ENCODE measurements at regions not wholly inside any gene's neighbourhood (a gene's known extent, or its start where the extent isn't known, plus 50 kb on each side); places are given as distances from the start of the nearest gene placed in this dataset.

DNA sequence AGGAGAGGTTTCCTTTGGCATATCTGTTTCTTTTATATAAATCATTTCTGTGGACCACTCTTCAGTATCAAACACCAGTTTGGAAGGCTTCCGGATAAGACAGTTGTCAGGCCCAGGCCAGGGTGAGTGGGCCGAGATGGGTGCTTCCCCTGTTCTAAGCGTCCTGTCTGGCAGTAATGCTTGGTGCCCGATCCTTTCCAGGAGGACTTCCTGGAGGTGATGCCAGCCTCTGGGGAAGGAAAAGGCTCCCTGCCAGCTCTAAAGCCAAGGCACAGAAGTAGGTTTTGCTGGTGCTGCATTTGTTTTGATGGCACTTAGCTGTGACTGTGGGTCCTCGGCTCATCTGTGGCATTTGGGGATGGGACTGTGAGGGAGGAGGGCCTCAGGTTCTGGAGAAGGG, 124.4 kb upstream of the RTL1 start:
- no peak for DNase-seq

DNA sequence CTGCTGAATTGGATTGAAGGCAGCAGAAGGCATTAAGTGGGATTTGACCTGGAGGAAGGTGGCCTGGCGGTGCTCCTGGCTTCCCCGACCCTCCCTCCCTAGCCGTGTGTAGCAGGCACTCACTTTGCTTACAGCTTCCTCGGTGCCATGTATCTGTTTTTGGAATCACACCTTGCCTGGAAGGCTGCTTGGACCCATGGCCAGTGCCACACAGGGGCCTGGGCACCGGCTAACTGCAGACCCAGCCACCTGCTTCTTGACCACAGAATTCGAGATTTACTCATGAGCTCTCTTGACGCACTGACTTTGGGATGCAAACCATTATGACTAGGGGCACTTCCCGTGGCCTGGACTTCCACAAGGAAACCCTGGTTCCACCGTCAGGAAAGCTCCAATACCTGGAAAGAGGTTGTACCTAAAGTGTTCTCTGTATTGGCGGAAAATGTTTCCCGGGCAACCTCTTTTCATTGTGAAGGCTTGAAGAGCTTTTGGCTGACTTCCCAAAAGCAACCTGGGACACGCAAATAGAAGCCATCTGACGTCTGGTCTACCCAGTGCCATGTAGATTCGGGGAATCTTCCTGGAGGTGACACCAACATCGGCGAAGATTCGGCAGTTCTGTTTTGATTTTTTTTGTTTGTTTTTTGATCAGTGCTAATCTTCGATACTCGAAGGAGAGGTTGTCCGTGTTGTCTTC, 125.6 kb upstream of the RTL1 start:
- DNase-seq = peak; percentile 85

DNA sequence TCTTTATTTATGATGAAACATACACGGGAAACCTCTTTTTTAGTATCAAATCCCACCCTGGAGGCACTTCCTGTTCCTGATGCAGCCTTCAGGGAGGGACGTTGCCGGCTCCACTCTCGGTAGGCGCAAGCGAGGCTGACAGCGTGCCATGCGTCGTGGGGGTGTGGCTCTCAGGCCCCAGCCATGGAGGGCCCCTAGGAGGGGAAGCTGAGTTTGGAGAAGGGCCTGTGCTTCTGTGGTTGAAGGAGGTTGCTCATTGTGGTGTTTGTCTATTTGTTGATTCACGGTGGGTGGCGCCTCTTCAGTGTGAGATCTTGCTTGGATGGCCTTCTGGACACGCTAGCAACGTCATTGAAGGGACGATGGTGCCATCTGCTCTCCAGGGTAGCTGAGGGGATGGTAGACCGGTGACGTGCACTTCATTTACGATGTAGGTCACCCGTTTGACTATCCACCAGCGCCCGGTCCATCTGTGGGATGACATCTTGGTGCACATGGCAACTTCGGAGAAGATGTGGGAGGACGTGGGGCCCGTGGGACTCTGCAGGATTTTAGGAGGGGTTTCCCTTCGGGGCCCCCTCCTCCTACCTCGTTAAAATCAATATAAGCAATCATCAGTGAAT, 126.3 kb upstream of the RTL1 start:
- no peak for DNase-seq

DNA sequence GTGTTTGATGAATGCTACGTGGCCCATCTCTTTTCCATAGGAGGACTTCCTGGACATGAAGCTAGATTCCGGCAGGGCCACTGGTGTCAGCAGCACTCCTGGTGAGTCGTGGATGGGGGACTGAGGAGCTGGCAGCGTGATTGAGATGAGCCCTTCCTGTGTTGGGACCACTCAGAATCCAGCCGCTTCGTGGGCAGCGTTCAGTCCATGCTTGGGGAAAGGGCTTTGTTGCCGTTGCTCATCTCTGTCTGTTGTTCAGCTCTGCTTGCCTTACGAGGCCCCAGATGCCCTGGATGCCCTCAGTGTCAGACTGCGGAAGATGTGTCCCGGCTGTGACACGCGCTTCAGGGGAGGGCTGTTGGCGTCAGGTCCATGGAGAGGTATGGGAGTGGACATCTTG, 127.1 kb upstream of the RTL1 start:
- no peak for DNase-seq

DNA sequence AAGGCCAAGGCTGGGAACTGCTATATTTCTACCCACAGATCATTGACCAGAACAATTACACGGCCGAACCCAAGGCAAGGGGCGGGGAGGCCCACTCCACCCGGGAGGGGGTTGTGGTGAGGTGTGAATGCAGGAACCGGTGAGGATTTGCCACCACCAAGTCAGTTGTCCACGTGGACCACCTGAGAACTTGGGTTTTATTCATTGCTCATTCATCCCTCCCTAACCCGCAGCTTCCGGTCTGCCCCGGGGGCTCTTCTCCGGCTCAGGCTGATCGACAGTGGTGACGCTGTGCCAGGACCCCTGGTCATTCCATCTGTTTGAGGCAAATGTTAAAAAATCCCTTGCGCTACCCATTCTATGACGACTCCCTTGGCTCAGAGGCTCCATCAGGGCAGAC, 127.7 kb upstream of the RTL1 start:
- no peak for DNase-seq

DNA sequence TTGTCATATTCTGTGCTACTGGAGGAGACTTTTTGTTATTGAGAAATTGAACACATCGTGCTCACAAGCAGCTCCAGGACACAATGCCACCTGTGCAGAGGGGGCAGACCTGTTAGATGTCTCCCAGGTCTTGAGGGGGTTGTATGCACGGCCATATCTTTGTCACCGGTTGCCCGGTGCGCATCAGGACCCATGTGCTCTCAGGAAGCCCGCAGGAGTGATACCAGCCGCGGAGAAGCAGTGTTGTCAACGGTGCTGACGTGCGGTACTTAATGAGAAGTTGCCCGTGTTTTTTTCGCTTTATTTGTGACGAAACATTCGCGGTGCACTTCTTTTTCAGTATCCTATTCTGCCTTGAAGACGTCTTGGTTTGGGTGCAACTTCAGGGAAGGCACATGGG, 128.2 kb upstream of the RTL1 start:
- no peak for DNase-seq

DNA sequence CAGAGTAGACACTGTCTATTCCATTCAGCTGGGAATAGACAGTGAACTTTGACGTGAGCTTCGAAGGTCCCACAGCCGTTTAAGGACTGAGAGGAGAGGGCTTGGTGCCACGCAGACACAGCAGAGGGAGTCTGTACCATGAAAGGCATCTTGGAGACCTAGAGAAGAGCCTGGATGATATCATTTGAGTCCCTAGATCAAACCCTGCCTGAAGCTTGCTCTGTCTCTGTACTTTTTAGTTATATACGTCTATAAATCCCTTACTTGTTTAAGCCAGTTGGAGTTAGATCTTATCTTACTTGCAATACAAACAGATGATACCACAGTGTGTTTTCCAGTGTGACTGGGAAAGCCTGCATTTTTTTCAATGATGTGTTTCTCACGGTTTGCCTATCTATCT, 128.9 kb upstream of the RTL1 start:
- no peak for DNase-seq

DNA sequence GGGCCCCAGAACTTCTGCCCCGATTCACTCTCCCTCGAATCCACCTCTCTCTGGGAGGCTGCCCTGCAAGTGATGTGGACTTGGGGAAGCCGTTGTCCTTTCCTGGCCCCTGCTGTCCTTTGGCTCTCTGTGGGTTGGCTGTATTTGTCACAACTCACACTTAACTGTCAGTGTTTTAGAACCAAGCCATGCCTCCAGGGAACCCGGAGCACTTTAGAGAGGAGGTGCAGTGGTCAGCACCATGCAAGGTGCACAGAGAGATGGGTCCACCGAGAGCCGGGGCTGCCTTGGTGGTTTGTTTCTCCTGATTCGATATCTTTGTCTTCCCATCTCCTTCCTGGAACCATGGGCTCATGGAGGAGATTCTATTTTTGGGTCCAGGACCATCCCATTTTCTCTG, 129.5 kb upstream of the RTL1 start:
- no peak for DNase-seq

DNA sequence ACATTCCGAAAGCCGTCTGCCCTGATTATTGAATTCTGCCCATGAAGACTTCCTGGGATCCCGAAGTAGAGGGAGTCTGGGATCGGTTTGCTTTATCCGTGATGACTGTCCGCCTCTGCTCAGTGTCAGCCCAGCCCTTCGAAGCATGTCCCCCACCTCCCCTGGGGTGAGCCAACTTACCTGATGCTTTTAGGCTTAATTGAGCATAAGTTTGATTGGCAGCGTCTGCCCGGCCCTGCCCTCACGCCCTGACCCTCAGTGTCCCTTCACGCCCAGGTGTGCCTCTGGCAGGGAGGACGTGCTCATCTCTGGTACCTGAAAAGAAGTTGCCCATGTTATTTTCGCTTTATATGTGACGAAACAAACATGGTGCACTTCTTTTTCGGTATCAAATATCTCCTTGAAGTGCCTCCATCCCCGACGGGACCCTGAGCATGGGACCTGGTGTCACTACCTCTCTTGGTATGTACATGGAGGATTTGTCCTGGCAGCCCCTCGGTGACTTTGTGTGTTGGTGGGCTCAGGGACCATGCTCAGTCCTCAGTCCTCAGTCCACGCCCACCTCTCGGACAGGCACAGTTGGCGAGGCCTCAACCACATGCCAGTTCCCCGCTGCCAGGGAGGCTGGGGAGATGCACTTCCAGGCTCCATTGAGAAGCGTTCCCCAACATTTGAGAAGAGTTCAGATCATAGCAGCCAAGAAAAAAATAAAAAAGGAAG, 130.1 kb upstream of the RTL1 start:
- no peak for DNase-seq

DNA sequence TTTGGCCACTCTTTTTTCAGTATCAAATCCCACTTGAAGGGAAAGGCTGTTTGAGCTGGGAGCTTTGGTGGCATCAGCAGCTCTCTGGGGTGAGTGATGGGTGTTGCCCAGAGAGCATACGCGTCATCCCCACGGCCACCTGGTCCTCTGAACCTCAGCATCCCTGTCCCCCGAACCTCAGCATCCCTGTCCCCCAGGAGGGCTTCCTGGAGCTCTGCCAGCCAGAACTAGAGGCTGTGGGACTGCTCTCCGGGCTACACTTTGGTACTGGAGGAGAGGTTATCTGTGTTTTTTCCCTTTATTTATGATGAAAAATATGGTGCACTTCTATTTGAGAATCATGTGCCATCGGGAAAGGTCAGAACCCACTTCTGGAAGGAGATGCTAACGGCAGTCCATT, 131.5 kb upstream of the RTL1 start:
- DNase-seq = no peak

DNA sequence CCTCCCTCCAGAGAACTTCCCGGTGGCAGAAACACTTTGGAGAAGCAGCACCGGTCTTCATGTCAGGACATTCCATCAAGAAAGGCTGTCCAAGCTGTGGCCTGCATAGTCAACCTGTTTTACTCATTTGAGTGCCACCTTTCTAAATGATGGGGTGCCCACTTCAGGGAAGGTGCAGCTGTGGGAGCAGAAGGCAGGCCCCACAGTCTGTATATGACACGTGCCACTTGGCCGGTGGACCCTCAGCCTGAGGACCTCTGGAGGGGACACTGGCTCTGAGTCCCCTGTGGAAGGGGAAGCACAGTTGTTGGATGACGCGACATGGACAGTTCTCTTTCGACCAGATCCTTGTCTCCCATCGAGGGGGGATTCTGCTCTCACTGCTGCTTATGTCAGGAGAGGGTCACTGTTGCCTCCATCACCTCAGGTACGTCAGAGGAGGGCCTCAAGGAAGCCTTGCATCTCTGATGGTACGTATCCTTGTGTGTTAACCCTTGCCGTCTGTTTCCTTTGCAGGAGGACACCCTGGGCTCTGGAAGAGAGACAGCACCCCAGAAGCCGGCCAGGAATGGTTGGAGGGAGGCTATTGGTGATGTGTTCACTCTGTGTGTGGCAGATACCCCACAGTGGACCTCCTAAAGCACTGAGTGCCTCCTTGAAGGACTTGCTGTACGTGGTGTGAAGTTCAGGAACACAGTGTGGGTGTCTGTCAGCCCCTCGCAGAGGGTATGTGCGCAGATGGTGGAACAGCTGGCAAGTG, 132.1 kb upstream of the RTL1 start:
- no peak for DNase-seq

DNA sequence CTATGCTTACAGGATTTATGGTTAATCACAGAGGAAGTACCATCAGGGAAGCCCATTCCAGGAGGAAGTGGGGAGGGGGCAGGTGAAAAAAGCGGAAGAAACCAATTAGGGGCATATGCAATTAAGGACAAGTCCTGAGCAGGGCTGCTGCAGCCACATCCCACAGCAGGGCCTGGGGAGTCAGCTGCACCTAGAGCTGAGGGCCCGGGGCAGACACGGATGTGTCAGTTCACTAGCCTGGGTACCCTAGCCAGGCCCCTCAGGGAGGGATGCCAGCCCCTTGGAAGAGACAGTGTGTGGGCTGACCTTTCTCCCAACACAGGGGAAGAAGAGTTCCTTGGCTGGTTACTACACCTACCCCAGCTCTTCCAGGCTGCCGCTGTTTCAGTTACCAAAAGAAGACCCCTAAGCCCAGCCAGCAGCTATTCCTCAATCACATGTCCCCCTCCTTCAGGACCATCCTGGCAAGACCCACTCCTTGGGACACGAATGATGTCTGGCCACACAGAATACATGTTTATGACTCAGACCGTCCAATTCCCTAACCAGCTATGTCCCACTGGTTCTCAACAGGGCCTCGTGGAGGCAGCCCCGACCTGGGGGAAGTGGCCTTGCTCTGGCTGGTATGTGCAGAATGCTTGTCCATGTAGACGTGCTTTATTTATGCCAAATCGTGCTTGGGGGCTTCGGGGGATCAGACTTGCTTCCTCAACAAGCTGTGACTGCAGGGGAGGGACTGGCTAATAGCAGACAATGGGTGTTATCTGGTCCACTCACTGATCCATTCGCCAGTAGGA, 133.7 kb upstream of the RTL1 start:
- no peak for DNase-seq

DNA sequence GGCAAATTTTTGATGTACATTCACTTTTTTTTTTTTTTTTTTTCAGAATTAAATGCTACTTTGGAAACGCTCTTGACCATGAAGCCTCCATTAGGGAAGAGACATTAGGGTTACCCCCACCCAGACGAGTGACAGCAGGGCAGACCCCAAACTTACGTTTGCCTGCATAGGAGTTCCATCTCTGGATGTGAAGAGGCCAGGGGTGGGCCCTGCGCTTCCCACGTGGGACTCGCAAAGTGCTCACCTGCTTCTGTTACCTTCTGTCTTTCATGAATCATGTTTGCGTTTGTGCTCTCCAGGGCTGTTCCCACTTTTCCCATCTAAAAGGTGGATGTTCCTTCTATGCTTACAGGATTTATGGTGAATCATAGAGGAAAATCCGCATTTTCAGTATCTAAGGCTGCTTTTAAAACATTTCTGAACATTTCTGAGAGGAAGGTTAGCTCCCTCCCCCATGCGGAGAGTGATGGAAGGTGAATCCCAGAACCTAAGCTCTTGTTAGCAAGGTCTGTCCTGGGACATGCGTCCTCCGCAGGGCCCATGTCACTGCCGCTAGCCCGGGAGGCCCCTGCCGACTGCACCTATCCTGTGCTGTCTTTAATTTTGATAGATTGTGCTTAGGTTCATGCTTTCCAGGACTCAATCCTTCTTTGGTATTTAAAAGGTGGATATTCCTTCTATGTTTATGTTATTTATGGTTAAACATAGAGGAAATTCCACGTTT, 135.7 kb upstream of the RTL1 start:
- no peak for DNase-seq

DNA sequence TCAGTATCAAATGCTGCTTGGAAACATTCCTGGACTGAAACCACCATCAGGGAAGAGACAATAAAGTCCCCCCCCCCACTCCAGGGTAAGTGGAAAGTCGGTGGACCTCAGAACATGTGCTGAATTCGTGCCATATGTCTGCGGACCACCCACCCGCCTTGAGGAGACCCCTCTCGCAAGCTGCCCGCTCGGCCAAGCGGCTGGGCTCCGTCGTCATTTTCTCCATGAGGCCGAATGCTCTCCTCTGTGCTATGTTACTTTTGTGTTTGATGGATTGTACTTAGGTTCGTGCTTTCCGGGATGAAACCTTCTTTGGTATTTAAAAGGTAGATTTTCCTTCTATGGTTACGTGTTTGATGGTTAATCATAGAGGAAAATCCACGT, 136.2 kb upstream of the RTL1 start:
- no peak for DNase-seq

DNA sequence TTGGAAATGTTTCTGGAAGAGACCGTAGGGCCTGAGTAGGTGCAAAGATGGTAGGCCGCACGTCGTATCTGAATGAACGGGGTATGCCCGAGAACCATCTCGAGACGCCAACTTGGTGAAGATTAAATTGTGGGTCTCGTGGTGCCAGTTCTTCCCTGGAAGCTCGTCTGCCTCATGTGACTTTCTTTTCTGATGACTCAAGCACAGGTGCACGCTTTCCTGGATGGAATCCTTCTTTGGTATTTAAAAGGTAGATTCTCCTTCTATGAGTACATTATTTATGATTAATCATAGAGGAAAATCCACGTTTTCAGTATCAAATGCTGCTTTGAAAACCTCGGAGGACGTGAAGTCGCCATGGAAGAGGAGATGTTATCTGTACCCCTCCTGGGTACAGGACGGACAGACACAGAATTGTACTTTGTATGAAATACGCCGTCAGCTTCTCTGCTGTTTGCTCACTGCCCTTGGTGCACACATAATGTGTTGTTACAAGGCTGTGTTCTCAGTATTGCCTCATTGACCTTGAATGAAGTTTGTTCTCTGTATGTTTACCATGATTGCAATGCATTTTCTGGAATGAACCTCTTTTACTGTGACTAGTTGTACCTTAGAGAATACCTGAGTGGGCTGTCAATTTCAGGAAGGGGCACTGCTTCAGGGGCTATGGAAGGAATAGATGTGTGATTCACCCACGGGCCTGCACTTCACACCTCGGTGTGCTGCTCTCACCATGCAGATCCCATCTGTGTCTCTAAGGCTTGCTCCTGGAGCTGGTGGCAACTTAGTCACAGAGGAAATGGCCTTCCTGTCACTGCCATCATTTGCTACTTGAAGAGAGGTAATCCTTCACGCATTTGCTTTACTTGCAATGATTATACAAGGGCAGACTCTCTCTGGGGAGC, 137.3 kb upstream of the RTL1 start:
- DNase-seq = no peak

DNA sequence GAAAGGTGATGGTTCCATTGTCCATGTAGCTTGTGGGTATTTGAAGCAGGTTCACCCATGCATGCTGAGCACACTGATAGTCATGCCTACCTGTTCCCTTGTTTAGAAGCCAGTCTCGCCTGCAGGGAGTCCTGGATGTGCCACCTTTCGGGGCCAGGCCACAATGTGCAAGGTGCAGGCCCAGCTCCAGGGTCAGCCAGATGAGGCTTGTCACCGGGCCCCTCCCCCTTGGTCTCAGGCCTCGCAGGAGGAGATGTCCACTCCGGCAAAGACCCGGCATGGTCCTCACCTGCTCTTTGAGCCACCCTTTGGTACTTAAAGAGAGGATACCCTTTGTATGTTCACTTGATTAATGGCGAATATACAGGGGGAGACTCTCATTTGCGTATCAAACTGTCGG, 140.4 kb upstream of the RTL1 start:
- no peak for DNase-seq

DNA sequence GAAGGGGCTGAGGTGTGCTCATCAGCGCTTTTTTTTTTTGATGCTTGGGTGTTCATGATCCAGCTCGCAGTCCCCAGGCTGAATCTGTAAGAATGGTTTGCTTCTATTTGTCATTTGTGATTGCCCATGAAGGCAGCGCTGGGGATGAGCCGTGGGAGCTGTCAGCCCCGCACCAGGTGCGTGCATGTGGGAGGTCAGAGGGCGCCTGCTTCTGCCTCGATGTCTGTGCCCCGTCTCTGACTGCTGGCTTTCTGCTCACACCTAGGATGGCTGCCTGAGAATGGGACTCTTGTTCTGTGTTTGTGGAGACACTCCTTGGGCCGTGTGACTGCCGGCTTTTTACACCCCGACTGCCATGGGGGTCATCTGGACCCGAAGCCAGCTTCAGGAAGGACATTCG, 141.2 kb upstream of the RTL1 start:
- no peak for DNase-seq

DNA sequence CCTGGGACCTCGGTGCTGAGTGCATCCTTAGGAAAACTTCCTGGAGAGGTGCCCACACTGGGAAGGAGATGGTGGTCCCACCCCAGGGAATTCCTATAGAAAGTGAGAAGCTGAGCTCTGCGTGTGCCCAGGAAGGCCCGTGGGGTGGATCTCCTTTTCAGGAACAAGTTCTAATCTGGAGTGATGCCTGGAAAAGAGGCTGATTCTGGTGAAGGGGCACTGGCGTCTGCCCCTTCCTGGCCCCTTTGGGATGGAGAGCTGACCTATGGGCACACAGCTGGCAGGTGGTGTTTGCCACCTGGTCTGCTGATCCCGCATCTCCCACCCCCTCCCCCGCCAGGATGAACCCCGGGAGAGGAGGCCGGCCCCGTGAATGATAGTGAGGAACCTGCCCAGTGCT, 142.0 kb upstream of the RTL1 start:
- no peak for DNase-seq

DNA sequence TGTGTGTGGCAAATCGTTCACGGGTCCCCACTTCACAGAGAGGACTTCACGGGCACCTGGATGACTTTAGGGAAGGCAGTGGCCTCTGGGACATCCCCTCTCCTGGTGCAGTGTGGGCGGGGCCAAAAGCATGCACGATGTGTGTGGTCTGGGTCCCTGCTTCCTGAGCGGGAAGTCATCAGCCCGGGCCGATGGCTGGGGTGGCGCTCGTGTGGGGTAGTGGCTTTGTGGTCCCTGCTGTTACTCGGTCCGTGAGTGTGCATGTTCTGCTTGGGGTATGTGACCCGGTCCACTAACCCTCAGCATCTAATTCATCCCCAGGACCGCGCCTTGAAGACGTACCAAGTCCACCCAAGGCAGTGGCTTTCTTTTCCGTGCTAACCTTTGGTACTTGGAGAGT, 142.5 kb upstream of the RTL1 start:
- DNase-seq = no peak

DNA sequence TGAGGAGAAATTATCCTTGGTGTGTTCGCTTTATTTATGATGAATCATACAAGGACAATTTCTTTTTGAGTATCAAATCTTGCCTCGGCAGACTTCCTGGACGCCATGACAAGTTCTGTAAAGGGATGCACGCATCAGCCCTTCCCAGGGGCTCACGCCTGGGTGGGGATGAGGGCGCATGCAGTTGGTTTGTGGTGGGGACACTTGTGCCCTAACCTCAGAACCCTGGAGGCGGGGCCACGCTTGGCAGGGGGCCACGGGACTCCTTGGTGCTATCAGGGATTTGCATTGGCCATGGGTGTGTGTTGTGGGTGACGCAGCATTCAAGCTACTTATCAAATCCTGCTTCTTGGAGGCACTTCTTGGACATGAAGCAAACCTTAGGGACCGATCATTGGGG, 143.8 kb upstream of the RTL1 start:
- no peak for DNase-seq

DNA sequence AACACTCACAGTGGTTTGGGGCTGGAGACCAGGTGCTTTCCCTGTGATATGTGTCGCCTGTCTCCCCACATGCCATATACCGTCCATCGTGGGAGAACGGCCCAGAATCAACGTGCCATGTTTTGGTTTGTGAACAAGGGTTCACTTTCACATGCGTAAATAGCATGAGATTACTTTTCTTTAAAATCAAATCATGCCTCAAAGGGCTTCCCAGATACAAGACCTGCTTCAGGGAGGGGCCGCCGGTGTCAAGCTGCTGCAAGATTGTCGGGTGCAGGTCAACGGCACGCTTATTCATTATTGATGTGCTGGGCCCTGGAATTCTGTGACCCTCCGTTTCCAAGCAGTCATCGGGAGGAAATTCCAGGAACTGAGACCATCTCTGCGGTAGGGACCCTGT, 145.2 kb upstream of the RTL1 start:
- no peak for DNase-seq

Measured in COR-L47 (cell line).